K562 (cell line): ENCODE measurements at regions not wholly inside any gene's neighbourhood (a gene's known extent, or its start where the extent isn't known, plus 50 kb on each side); places are given as distances from the start of the nearest gene placed in this dataset.

Experiments used
- ATAC-seq: fragments of 200-7000 bp; cut with Tn5 transposase; 3 replicates; pipeline ENCODE4 v1.9.1; 2020; ENCODE audit warnings: moderate library complexity
- BruUV-seq: library from RNA; stranded (reverse); fragments of 400-500 nt; replicated peaks from 2 replicates; lab custom pipeline; 2021; lab: Mats Ljungman, UMichigan
- CTCF ChIA-PET: fragments of 300-600 bp; formaldehyde crosslinking; extraction: SDS; loops from one replicate; lab custom pipeline; 2021; ENCODE audit warnings: low intra/inter-chr PET ratio; lab: Yijun Ruan, JAX
- POLR2A ChIA-PET: fragments of 300-600, 350-650 bp; sonication (Branson Sonifier 250); formaldehyde crosslinking; extraction: SDS; loops from one replicate; lab custom pipeline; 2021; ENCODE audit warnings: antibody characterized with exemption, inconsistent platforms; lab: Yijun Ruan, JAX
- DNase-seq, 4 experiments: peaks; one replicate each; pipeline versions ENCODE4 v3.0.0 to v3.0.0-alpha.2; 2011 to 2018; ENCODE audit warnings: low spot score in 3 of 4, mixed read lengths in 3 of 4; ENCODE audit errors: extremely low read depth in 1 of 4
- FAIRE-seq: peaks from 2 replicates; lab custom pipeline; 2011; peaks lifted over from hg19 to GRCh38; lab: Jason Lieb, UNC
- H2AFZ ChIP-seq: 2 replicates; pipeline ENCODE4 v1.6.0; 2011; ENCODE audit warnings: low read depth, low read length, control low read depth, inconsistent platforms
- H3K27ac ChIP-seq: fragments of 200-600 bp; 3 replicates; pipeline ENCODE4 v1.8.0; 2011; ENCODE audit warnings: low read depth, mild to moderate bottlenecking, control low read depth, inconsistent platforms, low read length, moderate library complexity, mixed read lengths; ENCODE audit errors: extremely low read depth
- H3K27me3 ChIP-seq, 2 experiments: fragments of 300-600 bp in 1 of 2; 2 replicates in 1 of 2; 3 replicates in 1 of 2; pipeline versions ENCODE4 v1.6.0 to v1.8.0; 2011; ENCODE audit warnings: inconsistent platforms in 2 of 2, low read length in 2 of 2, mild to moderate bottlenecking in 1 of 2, mixed read lengths in 1 of 2, moderate library complexity in 1 of 2; ENCODE audit not compliant: control insufficient read depth in 2 of 2, insufficient read depth in 2 of 2
- H3K36me3 ChIP-seq: fragments of 300-600 bp; 3 replicates; pipeline ENCODE4 v1.8.0; 2011; ENCODE audit warnings: mild to moderate bottlenecking, low read length, inconsistent platforms; ENCODE audit not compliant: control insufficient read depth, insufficient read depth
- H3K4me1 ChIP-seq, 2 experiments: fragments of 200-600 bp in 1 of 2; replicated peaks in 1 of 2; 2 replicates in 1 of 2; 3 replicates in 1 of 2; pipeline versions ENCODE4 v1.5.1 to v1.8.0; 2011; ENCODE audit warnings: inconsistent platforms in 2 of 2, low read length in 2 of 2, mild to moderate bottlenecking in 1 of 2, mixed read lengths in 1 of 2, moderate library complexity in 1 of 2; ENCODE audit not compliant: control insufficient read depth in 2 of 2, insufficient read depth in 2 of 2
- H3K4me2 ChIP-seq: 2 replicates; pipeline ENCODE4 v1.6.1; 2011; ENCODE audit warnings: low read length, control low read depth, inconsistent platforms, mixed read lengths; ENCODE audit not compliant: insufficient read depth
- H3K4me3 ChIP-seq: fragments of 200-600 bp; sonication (generic), shearing (Covaris generic); 2 replicates; pipeline ENCODE4 v1.5.1; 2016; ENCODE audit warnings: control low read depth, inconsistent platforms
- H3K79me2 ChIP-seq: fragments of 200-600 bp; 3 replicates; pipeline ENCODE4 v1.8.0; 2011; ENCODE audit warnings: low read length, inconsistent platforms; ENCODE audit not compliant: control insufficient read depth, insufficient read depth
- H3K9ac ChIP-seq, 2 experiments: 2 replicates each; pipeline versions ENCODE4 v1.6.0 to v1.6.1; 2011; ENCODE audit warnings: low read depth in 2 of 2, low read length in 2 of 2, control low read depth in 1 of 2, inconsistent platforms in 1 of 2, mild to moderate bottlenecking in 1 of 2, mixed read lengths in 1 of 2; ENCODE audit not compliant: insufficient read depth in 1 of 2
- H3K9me1 ChIP-seq: one replicate; pipeline ENCODE4 v1.6.0; 2011; ENCODE audit warnings: inconsistent platforms, mild to moderate bottlenecking, low read length, moderate library complexity; ENCODE audit not compliant: control insufficient read depth, insufficient read depth
- H3K9me3 ChIP-seq: replicated peaks from 2 replicates; pipeline ENCODE4 v1.5.1; 2011; ENCODE audit warnings: low read depth, low read length, inconsistent platforms; ENCODE audit not compliant: control insufficient read depth, insufficient read depth
- H4K20me1 ChIP-seq: replicated peaks from 2 replicates; pipeline ENCODE4 v1.6.1; 2011; ENCODE audit warnings: low read length, inconsistent platforms, mixed read lengths; ENCODE audit not compliant: control insufficient read depth, insufficient read depth
- CBX5 ChIP-seq: IDR thresholded peaks from 2 replicates; pipeline ENCODE4 v1.6.1; 2014; ENCODE audit warnings: low read depth, borderline replicate concordance
- E2F5 ChIP-seq: sonication (generic); formaldehyde crosslinking; IDR thresholded peaks from 2 replicates; pipeline ENCODE4 v1.8.0; 2022; ENCODE audit warnings: mild to moderate bottlenecking, missing genetic modification reagents
- HDAC3 ChIP-seq: fragments of 450-650 bp; IDR thresholded peaks from 2 replicates; pipeline ENCODE4 v1.6.1; 2018; ENCODE audit warnings: borderline replicate concordance, mild to moderate bottlenecking, moderate library complexity; ENCODE audit not compliant: partially characterized antibody
- MAFG ChIP-seq: fragments of 450-650 bp; conservative IDR thresholded peaks from 2 replicates; pipeline ENCODE4 v1.6.1; 2016; ENCODE audit warnings: missing genetic modification characterization, missing compliant biosample characterization
- PHF21A ChIP-seq: fragments of 450-650 bp; IDR thresholded peaks from 2 replicates; pipeline ENCODE4 v1.6.1; 2017; ENCODE audit warnings: low read depth, borderline replicate concordance
- U2AF1 ChIP-seq: fragments of 200-400 bp; formaldehyde crosslinking; optimal IDR thresholded peaks from 2 replicates; pipeline ENCODE3; 2017; ENCODE audit warnings: mild to moderate bottlenecking, low read depth, low read length, moderate library complexity
- WGBS: fragments of 100-300 bp; shearing (Covaris generic); methylation state at CpG from one replicate; pipeline ENCODE4 v1.1.6; 2016; ENCODE audit warnings: low coverage, mixed read lengths; ENCODE audit not compliant: insufficient coverage; ENCODE audit errors: missing lambda C conversion rate; 5-methylcytosine and 5-hydroxymethylcytosine counted together
- in situ Hi-C: fragments of 300-500 bp; cut with MboI; formaldehyde crosslinking; loops from 4 replicates; pipeline ENCODE4 v1.15.0; 2018; ENCODE audit warnings: inconsistent platforms, mixed read lengths
- intact Hi-C: fragments of 100-400 bp; cut with micrococcal nuclease; formaldehyde crosslinking; loops from 2 replicates; pipeline ENCODE4 v1.14.2; 2022

GRCh38 chr5:164336906-164337305 is 831.5 kb downstream of the MAT2B start:
- no peaks in the 10 kb centered on the region for H3K36me3 ChIP-seq
- H3K4me3 ChIP-seq: no peak overlapping the region
- intact Hi-C loops (no loop called here), in situ Hi-C loops (no loop called here)
- H3K4me1 ChIP-seq: peaks cover 0 to 10% of the 10 kb centered on the region in 2 experiments; a peak in 3 of 5 replicates
- no peak overlapping the region for H3K9ac ChIP-seq
- H3K79me2 ChIP-seq: no peaks in the 10 kb centered on the region
- WGBS: 27% methylated on average over 2 of the region's 2 CpGs
- CTCF ChIA-PET: no interaction called here
- H3K4me2 ChIP-seq: no peak overlapping the region
- no peak overlapping the region; the same call in 1 of the 2 replicates for H2AFZ ChIP-seq
- FAIRE-seq (no peak), ATAC-seq (peak; percentile 54; the same call in 2 of the 3 replicates)
- H3K9me1 ChIP-seq: no peaks in the 10 kb centered on the region
- TF ChIP-seq CBX5 (no peak), E2F5 (CRISPR knock-in tag) (no peak), HDAC3 (no peak), PHF21A (no peak), U2AF1 (no peak), MAFG (tag) (no peak)
- TF ChIP-seq, all 486 proteins: peak for 0
- DNase-seq: peak in 1 of 4 experiments; percentile 11
- POLR2A ChIA-PET: interaction anchor here (0.6 to 2.0 kb wide), 2 partner anchors 10 to 59 kb away, joined by 3 to 9 read pairs; no protein-coding TSS in a partner anchor
- Histone ChIP-seq H3K27ac (no peak overlapping the region), H4K20me1 (no peaks in the 10 kb centered on the region), H3K9me3 (no peaks in the 10 kb centered on the region), H3K27me3 (no peaks in the 10 kb centered on the region)
- BruUV-seq: no TSS peak
